ENCODE measurements at regions not wholly inside any gene's neighbourhood (a gene's known extent, or its start where the extent isn't known, plus 50 kb on each side); places are given as distances from the start of the nearest gene placed in this dataset.

DNA sequence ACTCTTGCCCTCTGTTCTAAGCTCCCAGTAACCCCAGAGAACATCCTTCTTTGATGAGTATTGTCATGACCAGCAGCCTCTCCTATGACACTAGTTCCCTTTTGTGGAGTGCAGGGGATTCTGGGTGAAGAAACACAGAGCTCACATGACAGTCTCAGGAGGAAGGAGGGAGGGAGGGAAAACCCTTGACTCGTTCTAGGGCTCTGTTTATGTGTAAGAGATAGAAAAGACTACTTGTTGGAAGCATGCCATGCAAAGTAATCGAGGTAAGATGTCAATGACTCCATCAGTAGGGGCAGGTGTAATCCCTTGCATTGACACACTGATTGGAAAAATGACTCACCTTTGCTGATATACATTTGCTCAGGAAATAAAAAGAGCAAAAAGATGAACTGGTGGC, 190.2 kb upstream of the ELL2 start:
- H3K27ac ChIP-seq: no peak overlapping the region
- H3K4me3 ChIP-seq: no peak overlapping the region
- in situ Hi-C loops (cut with MboI; ENCODE audit: low pct_ligation_motif_present in 1 of 4, low pct_unique_long_range_greater_than_20kb in 1 of 4, low sequenced_read_pairs in 3 of 4) (no loop called here), intact Hi-C loops (cut with DNase I; ENCODE audit: low total_unique reads) (no loop called here)
- H3K36me3 ChIP-seq: no peaks in the 10 kb centered on the region
- no peaks in the 10 kb centered on the region for H3K27me3 ChIP-seq
- no peak for DNase-seq
- 13 to 17% methylated on average over 2 of the region's 2 CpGs for WGBS, 2 donors (ENCODE audit: low coverage in 1 of 2)
- no peak for TF ChIP-seq EP300 (IDR thresholded peaks at IDR 0.05; ENCODE audit: low read depth)
- TF ChIP-seq POLR2AphosphoS5 (IDR thresholded peaks at IDR 0.05): no peak
- no peak for TF ChIP-seq POLR2A (IDR thresholded peaks at IDR 0.05)
- TF ChIP-seq CTCF (IDR thresholded peaks at IDR 0.05): no peak
- no peaks in the 10 kb centered on the region for H3K4me1 ChIP-seq
- no peaks in the 10 kb centered on the region for H3K9me3 ChIP-seq

- no peak overlapping the region for H3K4me3 ChIP-seq
Measured at GRCh38 chr5:96150007-96150406, 188.4 kb upstream of the ELL2 start.

DNA sequence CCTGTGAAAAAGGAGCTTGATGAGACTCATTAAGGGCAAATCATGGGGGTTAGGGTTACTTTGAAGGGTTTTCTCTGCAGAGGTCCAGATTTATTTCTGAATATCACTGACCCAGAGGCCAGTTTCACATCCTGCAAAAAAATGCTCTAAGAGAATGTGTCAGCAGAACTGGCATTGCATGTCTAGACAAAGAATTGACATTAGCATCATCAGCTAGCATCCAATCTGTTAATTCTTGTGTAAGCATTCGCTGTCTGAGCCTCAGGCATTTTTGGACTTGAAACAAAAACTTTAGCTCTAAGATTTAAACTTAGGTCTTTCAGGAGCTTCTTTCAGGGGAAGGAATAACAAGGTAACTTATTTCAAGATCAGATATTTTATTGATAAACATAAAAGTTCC, 187.9 kb upstream of the ELL2 start:
- DNase-seq: no peak
- in situ Hi-C loops (cut with MboI; ENCODE audit: low pct_ligation_motif_present in 1 of 4, low pct_unique_long_range_greater_than_20kb in 1 of 4, low sequenced_read_pairs in 3 of 4): no loop called here
- intact Hi-C loops (cut with DNase I; ENCODE audit: low total_unique reads): no loop called here
- Histone ChIP-seq H3K27me3 (no peaks in the 10 kb centered on the region), H3K9me3 (no peaks in the 10 kb centered on the region), H3K27ac (no peak overlapping the region), H3K4me3 (no peak overlapping the region), H3K36me3 (no peaks in the 10 kb centered on the region), H3K4me1 (no peaks in the 10 kb centered on the region)
- TF ChIP-seq CTCF (IDR thresholded peaks at IDR 0.05) (no peak), POLR2AphosphoS5 (IDR thresholded peaks at IDR 0.05) (no peak), POLR2A (IDR thresholded peaks at IDR 0.05) (no peak), EP300 (IDR thresholded peaks at IDR 0.05; ENCODE audit: low read depth) (no peak)
- 87 to 100% methylated on average over 1 of the region's 1 CpG for WGBS, 2 donors (ENCODE audit: low coverage in 1 of 2)

More at GRCh38 chr5:96150007-96150406, 188.4 kb upstream of the ELL2 start:
- DNase-seq: no peak
- in situ Hi-C loops (cut with MboI; ENCODE audit: low pct_ligation_motif_present in 1 of 4, low pct_unique_long_range_greater_than_20kb in 1 of 4, low sequenced_read_pairs in 3 of 4) (no loop called here), intact Hi-C loops (cut with DNase I; ENCODE audit: low total_unique reads) (no loop called here)
- 82% methylated on average over 1 of the region's 1 CpG; no CpG with 5 or more reads in 1 of the 2 donors for WGBS, 2 donors (ENCODE audit: low coverage in 1 of 2)
- Histone ChIP-seq H3K4me1 (no peaks in the 10 kb centered on the region), H3K27ac (no peak overlapping the region), H3K36me3 (no peaks in the 10 kb centered on the region), H3K9me3 (no peaks in the 10 kb centered on the region), H3K27me3 (no peaks in the 10 kb centered on the region)
- TF ChIP-seq CTCF (IDR thresholded peaks at IDR 0.05): no peak
- TF ChIP-seq POLR2AphosphoS5 (IDR thresholded peaks at IDR 0.05): no peak
- no peak for TF ChIP-seq POLR2A (IDR thresholded peaks at IDR 0.05)
- TF ChIP-seq EP300 (IDR thresholded peaks at IDR 0.05; ENCODE audit: low read depth): no peak

GRCh38 chr5:96149021-96149420, 187.4 kb upstream of the ELL2 start:
- in situ Hi-C loops (cut with MboI; ENCODE audit: low pct_ligation_motif_present in 1 of 4, low pct_unique_long_range_greater_than_20kb in 1 of 4, low sequenced_read_pairs in 3 of 4): no loop called here

More at GRCh38 chr5:96149021-96149420, 187.4 kb upstream of the ELL2 start:
- no peaks in the 10 kb centered on the region for H3K27me3 ChIP-seq
- 84 to 91% methylated on average over 2 of the region's 2 CpGs for WGBS, 2 donors (ENCODE audit: low coverage in 1 of 2)
- intact Hi-C loops (cut with DNase I; ENCODE audit: low total_unique reads): no loop called here
- H3K36me3 ChIP-seq: no peaks in the 10 kb centered on the region
- H3K27ac ChIP-seq: no peak overlapping the region
- no peak overlapping the region for H3K4me3 ChIP-seq
- H3K9me3 ChIP-seq: no peaks in the 10 kb centered on the region
- H3K4me1 ChIP-seq: peaks cover 0 to 3% (median under 1%) of the 10 kb centered on the region in 4 donors
- TF ChIP-seq POLR2A (IDR thresholded peaks at IDR 0.05) (no peak), CTCF (IDR thresholded peaks at IDR 0.05) (no peak), EP300 (IDR thresholded peaks at IDR 0.05; ENCODE audit: low read depth) (no peak), POLR2AphosphoS5 (IDR thresholded peaks at IDR 0.05) (no peak)
- DNase-seq: no peak
